WERI-Rb-1 (cell line): ENCODE measurements at regions not wholly inside any gene's neighbourhood (a gene's known extent, or its start where the extent isn't known, plus 50 kb on each side); places are given as distances from the start of the nearest gene placed in this dataset.

ENCODE experiments used
- DNase-seq: peaks from one replicate; pipeline ENCODE4 v3.0.0-alpha.2; 2020
- H3K27ac ChIP-seq: fragments of 250-450 bp; sonication (Bioruptor Pico); 2 replicates; pipeline ENCODE4 v1.5.1; 2020; ENCODE audit warnings: mild to moderate bottlenecking, moderate library complexity
- H3K27me3 ChIP-seq: fragments of 250-450 bp; sonication (Bioruptor Pico); 2 replicates; pipeline ENCODE4 v1.5.1; 2021; ENCODE audit warnings: mild to moderate bottlenecking, low read depth, moderate library complexity; ENCODE audit not compliant: insufficient read depth, severe bottlenecking
- H3K36me3 ChIP-seq: fragments of 250-450 bp; sonication (Bioruptor Pico); 2 replicates; pipeline ENCODE4 v1.5.1; 2020; ENCODE audit warnings: mild to moderate bottlenecking, moderate library complexity
- H3K4me3 ChIP-seq: 2 replicates; pipeline ENCODE4 v1.5.1; 2011; ENCODE audit warnings: low read depth, mild to moderate bottlenecking, control low read depth, low read length
- H3K9me3 ChIP-seq: fragments of 250-450 bp; sonication (Bioruptor Pico); 2 replicates; pipeline ENCODE4 v1.5.1; 2021; ENCODE audit warnings: mild to moderate bottlenecking, moderate library complexity; ENCODE audit not compliant: severe bottlenecking
- TF ChIP-seq, protein P1 (sequence below): IDR thresholded peaks from 2 replicates; pipeline ENCODE4 v1.5.1; 2011; ENCODE audit warnings: low read depth, mild to moderate bottlenecking, control low read depth, inconsistent platforms, low read length

GRCh38 chr7:363626-364025 is 73.7 kb downstream of the FOXL3 start:
- DNase-seq: no peak
- H3K4me3 ChIP-seq: no peak overlapping the region
- TF ChIP-seq, protein P1, sequence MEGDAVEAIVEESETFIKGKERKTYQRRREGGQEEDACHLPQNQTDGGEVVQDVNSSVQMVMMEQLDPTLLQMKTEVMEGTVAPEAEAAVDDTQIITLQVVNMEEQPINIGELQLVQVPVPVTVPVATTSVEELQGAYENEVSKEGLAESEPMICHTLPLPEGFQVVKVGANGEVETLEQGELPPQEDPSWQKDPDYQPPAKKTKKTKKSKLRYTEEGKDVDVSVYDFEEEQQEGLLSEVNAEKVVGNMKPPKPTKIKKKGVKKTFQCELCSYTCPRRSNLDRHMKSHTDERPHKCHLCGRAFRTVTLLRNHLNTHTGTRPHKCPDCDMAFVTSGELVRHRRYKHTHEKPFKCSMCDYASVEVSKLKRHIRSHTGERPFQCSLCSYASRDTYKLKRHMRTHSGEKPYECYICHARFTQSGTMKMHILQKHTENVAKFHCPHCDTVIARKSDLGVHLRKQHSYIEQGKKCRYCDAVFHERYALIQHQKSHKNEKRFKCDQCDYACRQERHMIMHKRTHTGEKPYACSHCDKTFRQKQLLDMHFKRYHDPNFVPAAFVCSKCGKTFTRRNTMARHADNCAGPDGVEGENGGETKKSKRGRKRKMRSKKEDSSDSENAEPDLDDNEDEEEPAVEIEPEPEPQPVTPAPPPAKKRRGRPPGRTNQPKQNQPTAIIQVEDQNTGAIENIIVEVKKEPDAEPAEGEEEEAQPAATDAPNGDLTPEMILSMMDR: no peak
- no peaks in the 10 kb centered on the region for H3K36me3 ChIP-seq
- H3K27ac ChIP-seq: no peak overlapping the region
- no peaks in the 10 kb centered on the region for H3K9me3 ChIP-seq
- H3K27me3 ChIP-seq: no peaks in the 10 kb centered on the region

GRCh38 chr7:364536-364935 is 74.6 kb downstream of the FOXL3 start:
- no peak for DNase-seq
- Histone ChIP-seq H3K36me3 (no peaks in the 10 kb centered on the region), H3K27me3 (no peaks in the 10 kb centered on the region), H3K4me3 (no peak overlapping the region), H3K27ac (no peak overlapping the region), H3K9me3 (no peaks in the 10 kb centered on the region)
- TF ChIP-seq, protein P1: no peak

GRCh38 chr7:365593-365992 is 75.6 kb downstream of the FOXL3 start:
- Histone ChIP-seq H3K27ac (no peak overlapping the region), H3K4me3 (no peak overlapping the region), H3K9me3 (no peaks in the 10 kb centered on the region), H3K27me3 (no peaks in the 10 kb centered on the region), H3K36me3 (no peaks in the 10 kb centered on the region)
- TF ChIP-seq, protein P1: no peak
- no peak for DNase-seq

- no peak overlapping the region for H3K27ac ChIP-seq
- TF ChIP-seq, protein P1: no peak
- no peaks in the 10 kb centered on the region for H3K27me3 ChIP-seq
- DNase-seq: no peak
- no peaks in the 10 kb centered on the region for H3K9me3 ChIP-seq
- H3K36me3 ChIP-seq: no peaks in the 10 kb centered on the region
- H3K4me3 ChIP-seq: no peak overlapping the region
These were observed 76.3 kb downstream of the FOXL3 start for GRCh38 chr7:366161-366803.

- H3K27ac ChIP-seq: no peak overlapping the region
- no peak for DNase-seq
- TF ChIP-seq, protein P1: no peak
These were observed 77.5 kb downstream of the FOXL3 start for GRCh38 chr7:367351-367901.

More at GRCh38 chr7:367351-367901, 77.5 kb downstream of the FOXL3 start:
- Histone ChIP-seq H3K36me3 (no peaks in the 10 kb centered on the region), H3K4me3 (no peak overlapping the region), H3K9me3 (no peaks in the 10 kb centered on the region), H3K27me3 (no peaks in the 10 kb centered on the region)
